ENCODE measurements at regions not wholly inside any gene's neighbourhood (a gene's known extent, or its start where the extent isn't known, plus 50 kb on each side); places are given as distances from the start of the nearest gene placed in this dataset.

DNA sequence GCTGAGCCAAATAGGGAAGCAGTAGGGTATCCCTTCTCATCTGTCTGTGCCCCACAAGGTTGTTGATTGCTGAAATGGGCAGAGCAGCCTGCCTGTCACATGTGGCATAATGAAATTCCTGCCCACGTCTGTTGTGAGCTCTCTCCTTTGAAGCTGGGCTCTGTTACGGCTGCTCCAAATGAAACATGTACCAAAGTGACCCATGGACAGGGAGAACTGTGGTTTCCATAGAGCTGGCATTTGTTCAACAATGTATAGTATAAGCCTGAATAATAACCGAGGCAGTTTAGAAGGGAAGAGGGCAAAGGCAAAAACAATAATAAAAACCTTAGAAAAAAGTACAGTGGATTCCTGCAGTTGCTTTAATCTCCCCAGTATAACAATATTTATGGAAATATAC lies 149.7 kb downstream of the LYPLAL1 start:
- CTCF ChIA-PET: interaction anchor here (0.6 to 1.0 kb wide), 3 partner anchors 19 to 337 kb away, joined by 3 read pairs; no protein-coding TSS in a partner anchor
- Histone ChIP-seq H3K4me3 (ENCODE audit: low read depth, low read length) (no peak overlapping the region), H3K27ac (ENCODE audit: extremely low read depth, low read depth, low read length) (no peak overlapping the region)

DNA sequence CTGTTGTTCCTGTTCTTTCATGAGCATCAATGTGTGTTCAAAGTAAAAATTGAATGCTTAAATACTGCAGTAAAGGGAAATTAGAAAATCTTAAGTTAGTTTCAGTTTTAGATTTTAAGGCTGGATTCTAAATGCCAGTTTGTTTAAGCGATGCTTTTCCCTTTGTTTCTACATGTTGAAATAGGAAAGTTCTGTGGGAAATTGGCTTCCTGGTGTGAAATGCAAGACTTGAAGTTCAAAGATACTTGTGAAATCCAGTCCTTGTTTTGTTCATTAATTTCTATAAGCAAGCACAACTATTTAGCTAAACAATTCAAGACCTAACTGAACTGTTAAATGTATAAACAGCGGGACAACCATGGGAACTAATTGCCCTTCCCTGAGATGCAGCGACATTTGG lies 149.1 kb downstream of the LYPLAL1 start:
- ChIA-PET POLR2A (no interaction called here), CTCF (interaction anchor here (0.6 kb wide), 2 partner anchors 19 to 338 kb away, joined by 3 read pairs; no protein-coding TSS in a partner anchor)
- Histone ChIP-seq H3K36me3 (ENCODE audit: control insufficient read depth in 2 of 2, insufficient read depth in 1 of 2, low read length in 2 of 2) (no peaks in the 10 kb centered on the region), H3K9me3 (ENCODE audit: control insufficient read depth, insufficient read depth, low read depth, low read length) (no peaks in the 10 kb centered on the region), H3K4me3 (ENCODE audit: low read depth, low read length) (no peak overlapping the region), H3K27ac (ENCODE audit: extremely low read depth, low read depth, low read length) (no peak overlapping the region), H3K4me1 (ENCODE audit: control insufficient read depth, insufficient read depth, low read length) (peaks cover 5% of the 10 kb centered on the region; the same call in 1 of the 2 replicates)
- TF ChIP-seq HOXD13 (CRISPR knock-in tag; IDR thresholded peaks at IDR 0.05; ENCODE audit: borderline replicate concordance) (no peak), ZNF2 (tag by site-specific recombination; IDR thresholded peaks at IDR 0.05) (no peak), ZFP69B (tag by site-specific recombination; IDR thresholded peaks at IDR 0.05) (no peak), ZNF561 (tag by site-specific recombination; IDR thresholded peaks at IDR 0.05; ENCODE audit: borderline replicate concordance) (no peak), ZNF791 (tag by site-specific recombination; IDR thresholded peaks at IDR 0.05) (no peak), ZNF37A (tag by site-specific recombination; IDR thresholded peaks at IDR 0.05) (no peak), ZEB2 (tag by site-specific recombination; IDR thresholded peaks at IDR 0.05) (no peak)
- TF ChIP-seq, protein P1, sequence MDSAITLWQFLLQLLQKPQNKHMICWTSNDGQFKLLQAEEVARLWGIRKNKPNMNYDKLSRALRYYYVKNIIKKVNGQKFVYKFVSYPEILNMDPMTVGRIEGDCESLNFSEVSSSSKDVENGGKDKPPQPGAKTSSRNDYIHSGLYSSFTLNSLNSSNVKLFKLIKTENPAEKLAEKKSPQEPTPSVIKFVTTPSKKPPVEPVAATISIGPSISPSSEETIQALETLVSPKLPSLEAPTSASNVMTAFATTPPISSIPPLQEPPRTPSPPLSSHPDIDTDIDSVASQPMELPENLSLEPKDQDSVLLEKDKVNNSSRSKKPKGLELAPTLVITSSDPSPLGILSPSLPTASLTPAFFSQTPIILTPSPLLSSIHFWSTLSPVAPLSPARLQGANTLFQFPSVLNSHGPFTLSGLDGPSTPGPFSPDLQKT (IDR thresholded peaks at IDR 0.05; ENCODE audit: borderline replicate concordance, low read depth, low read length): no peak
- TF ChIP-seq, protein P2, sequence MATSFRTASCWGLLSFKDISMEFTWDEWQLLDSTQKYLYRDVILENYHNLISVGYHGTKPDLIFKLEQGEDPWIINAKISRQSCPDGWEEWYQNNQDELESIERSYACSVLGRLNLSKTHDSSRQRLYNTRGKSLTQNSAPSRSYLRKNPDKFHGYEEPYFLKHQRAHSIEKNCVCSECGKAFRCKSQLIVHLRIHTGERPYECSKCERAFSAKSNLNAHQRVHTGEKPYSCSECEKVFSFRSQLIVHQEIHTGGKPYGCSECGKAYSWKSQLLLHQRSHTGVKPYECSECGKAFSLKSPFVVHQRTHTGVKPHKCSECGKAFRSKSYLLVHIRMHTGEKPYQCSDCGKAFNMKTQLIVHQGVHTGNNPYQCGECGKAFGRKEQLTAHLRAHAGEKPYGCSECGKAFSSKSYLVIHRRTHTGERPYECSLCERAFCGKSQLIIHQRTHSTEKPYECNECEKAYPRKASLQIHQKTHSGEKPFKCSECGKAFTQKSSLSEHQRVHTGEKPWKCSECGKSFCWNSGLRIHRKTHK (tag by site-specific recombination; IDR thresholded peaks at IDR 0.05): no peak

More for the DNA sequence above, 149.7 kb downstream of the LYPLAL1 start:
- Histone ChIP-seq H3K36me3 (ENCODE audit: control insufficient read depth in 2 of 2, insufficient read depth in 1 of 2, low read length in 2 of 2) (no peaks in the 10 kb centered on the region), H3K9me3 (ENCODE audit: control insufficient read depth, insufficient read depth, low read depth, low read length) (no peaks in the 10 kb centered on the region), H3K4me1 (ENCODE audit: control insufficient read depth, insufficient read depth, low read length) (peaks cover 5% of the 10 kb centered on the region; the same call in 1 of the 2 replicates)
- POLR2A ChIA-PET: no interaction called here
- TF ChIP-seq, protein P3, sequence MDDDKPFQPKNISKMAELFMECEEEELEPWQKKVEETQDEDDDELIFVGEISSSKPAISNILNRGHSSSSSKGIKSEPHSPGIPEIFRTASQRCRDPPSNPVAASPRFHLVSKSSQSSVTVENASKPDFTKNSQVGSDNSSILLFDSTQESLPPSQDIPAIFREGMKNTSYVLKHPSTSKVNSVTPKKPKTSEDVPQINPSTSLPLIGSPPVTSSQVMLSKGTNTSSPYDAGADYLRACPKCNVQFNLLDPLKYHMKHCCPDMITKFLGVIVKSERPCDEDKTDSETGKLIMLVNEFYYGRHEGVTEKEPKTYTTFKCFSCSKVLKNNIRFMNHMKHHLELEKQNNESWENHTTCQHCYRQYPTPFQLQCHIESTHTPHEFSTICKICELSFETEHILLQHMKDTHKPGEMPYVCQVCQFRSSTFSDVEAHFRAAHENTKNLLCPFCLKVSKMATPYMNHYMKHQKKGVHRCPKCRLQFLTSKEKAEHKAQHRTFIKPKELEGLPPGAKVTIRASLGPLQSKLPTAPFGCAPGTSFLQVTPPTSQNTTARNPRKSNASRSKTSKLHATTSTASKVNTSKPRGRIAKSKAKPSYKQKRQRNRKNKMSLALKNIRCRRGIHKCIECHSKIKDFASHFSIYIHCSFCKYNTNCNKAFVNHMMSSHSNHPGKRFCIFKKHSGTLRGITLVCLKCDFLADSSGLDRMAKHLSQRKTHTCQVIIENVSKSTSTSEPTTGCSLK (tag by site-specific recombination; IDR thresholded peaks at IDR 0.05): no peak
- TF ChIP-seq, protein P4, sequence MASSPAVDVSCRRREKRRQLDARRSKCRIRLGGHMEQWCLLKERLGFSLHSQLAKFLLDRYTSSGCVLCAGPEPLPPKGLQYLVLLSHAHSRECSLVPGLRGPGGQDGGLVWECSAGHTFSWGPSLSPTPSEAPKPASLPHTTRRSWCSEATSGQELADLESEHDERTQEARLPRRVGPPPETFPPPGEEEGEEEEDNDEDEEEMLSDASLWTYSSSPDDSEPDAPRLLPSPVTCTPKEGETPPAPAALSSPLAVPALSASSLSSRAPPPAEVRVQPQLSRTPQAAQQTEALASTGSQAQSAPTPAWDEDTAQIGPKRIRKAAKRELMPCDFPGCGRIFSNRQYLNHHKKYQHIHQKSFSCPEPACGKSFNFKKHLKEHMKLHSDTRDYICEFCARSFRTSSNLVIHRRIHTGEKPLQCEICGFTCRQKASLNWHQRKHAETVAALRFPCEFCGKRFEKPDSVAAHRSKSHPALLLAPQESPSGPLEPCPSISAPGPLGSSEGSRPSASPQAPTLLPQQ (tag by site-specific recombination; IDR thresholded peaks at IDR 0.05): no peak
- TF ChIP-seq HOXD13 (CRISPR knock-in tag; IDR thresholded peaks at IDR 0.05; ENCODE audit: borderline replicate concordance) (no peak), ZFP3 (tag by site-specific recombination; IDR thresholded peaks at IDR 0.05; ENCODE audit: low read depth) (no peak), KLF8 (tag by site-specific recombination; IDR thresholded peaks at IDR 0.05) (no peak), ZNF701 (tag by site-specific recombination; IDR thresholded peaks at IDR 0.05) (no peak), ZNF843 (tag by site-specific recombination; IDR thresholded peaks at IDR 0.05) (no peak), ZNF292 (tag by site-specific recombination; IDR thresholded peaks at IDR 0.05; ENCODE audit: borderline replicate concordance, low read depth) (no peak), ZEB2 (tag by site-specific recombination; IDR thresholded peaks at IDR 0.05) (no peak), ZNF48 (tag by site-specific recombination; IDR thresholded peaks at IDR 0.05) (no peak)
- TF ChIP-seq, protein P5, sequence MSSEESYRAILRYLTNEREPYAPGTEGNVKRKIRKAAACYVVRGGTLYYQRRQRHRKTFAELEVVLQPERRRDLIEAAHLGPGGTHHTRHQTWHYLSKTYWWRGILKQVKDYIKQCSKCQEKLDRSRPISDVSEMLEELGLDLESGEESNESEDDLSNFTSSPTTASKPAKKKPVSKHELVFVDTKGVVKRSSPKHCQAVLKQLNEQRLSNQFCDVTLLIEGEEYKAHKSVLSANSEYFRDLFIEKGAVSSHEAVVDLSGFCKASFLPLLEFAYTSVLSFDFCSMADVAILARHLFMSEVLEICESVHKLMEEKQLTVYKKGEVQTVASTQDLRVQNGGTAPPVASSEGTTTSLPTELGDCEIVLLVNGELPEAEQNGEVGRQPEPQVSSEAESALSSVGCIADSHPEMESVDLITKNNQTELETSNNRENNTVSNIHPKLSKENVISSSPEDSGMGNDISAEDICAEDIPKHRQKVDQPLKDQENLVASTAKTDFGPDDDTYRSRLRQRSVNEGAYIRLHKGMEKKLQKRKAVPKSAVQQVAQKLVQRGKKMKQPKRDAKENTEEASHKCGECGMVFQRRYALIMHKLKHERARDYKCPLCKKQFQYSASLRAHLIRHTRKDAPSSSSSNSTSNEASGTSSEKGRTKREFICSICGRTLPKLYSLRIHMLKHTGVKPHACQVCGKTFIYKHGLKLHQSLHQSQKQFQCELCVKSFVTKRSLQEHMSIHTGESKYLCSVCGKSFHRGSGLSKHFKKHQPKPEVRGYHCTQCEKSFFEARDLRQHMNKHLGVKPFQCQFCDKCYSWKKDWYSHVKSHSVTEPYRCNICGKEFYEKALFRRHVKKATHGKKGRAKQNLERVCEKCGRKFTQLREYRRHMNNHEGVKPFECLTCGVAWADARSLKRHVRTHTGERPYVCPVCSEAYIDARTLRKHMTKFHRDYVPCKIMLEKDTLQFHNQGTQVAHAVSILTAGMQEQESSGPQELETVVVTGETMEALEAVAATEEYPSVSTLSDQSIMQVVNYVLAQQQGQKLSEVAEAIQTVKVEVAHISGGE (tag by site-specific recombination; conservative IDR thresholded peaks at IDR 0.05; ENCODE audit: low read depth): no peak
- TF ChIP-seq, protein P6, sequence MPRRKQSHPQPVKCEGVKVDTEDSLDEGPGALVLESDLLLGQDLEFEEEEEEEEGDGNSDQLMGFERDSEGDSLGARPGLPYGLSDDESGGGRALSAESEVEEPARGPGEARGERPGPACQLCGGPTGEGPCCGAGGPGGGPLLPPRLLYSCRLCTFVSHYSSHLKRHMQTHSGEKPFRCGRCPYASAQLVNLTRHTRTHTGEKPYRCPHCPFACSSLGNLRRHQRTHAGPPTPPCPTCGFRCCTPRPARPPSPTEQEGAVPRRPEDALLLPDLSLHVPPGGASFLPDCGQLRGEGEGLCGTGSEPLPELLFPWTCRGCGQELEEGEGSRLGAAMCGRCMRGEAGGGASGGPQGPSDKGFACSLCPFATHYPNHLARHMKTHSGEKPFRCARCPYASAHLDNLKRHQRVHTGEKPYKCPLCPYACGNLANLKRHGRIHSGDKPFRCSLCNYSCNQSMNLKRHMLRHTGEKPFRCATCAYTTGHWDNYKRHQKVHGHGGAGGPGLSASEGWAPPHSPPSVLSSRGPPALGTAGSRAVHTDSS (tag by site-specific recombination; IDR thresholded peaks at IDR 0.05): no peak
- TF ChIP-seq, protein P7, sequence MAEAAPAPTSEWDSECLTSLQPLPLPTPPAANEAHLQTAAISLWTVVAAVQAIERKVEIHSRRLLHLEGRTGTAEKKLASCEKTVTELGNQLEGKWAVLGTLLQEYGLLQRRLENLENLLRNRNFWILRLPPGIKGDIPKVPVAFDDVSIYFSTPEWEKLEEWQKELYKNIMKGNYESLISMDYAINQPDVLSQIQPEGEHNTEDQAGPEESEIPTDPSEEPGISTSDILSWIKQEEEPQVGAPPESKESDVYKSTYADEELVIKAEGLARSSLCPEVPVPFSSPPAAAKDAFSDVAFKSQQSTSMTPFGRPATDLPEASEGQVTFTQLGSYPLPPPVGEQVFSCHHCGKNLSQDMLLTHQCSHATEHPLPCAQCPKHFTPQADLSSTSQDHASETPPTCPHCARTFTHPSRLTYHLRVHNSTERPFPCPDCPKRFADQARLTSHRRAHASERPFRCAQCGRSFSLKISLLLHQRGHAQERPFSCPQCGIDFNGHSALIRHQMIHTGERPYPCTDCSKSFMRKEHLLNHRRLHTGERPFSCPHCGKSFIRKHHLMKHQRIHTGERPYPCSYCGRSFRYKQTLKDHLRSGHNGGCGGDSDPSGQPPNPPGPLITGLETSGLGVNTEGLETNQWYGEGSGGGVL (tag by site-specific recombination; IDR thresholded peaks at IDR 0.05): no peak
